ENCODE measurements at regions not wholly inside any gene's neighbourhood (a gene's known extent, or its start where the extent isn't known, plus 50 kb on each side); places are given as distances from the start of the nearest gene placed in this dataset.

GRCh38 chr12:88958153-88958552 lies 377.9 kb upstream of the KITLG start:
- intact Hi-C loops (cut with micrococcal nuclease) = no loop called here

GRCh38 chr12:88957358-88957757 lies 377.1 kb upstream of the KITLG start:
- intact Hi-C loops (cut with micrococcal nuclease) = no loop called here

- intact Hi-C loops (cut with micrococcal nuclease) = no loop called here
These were observed 375.3 kb upstream of the KITLG start for GRCh38 chr12:88955531-88955930.

GRCh38 chr12:88953029-88953586 lies 372.8 kb upstream of the KITLG start:
- intact Hi-C loops (cut with micrococcal nuclease) = no loop called here

- intact Hi-C loops (cut with micrococcal nuclease) = no loop called here
These were observed 372.3 kb upstream of the KITLG start for GRCh38 chr12:88952562-88952942.

- intact Hi-C loops (cut with micrococcal nuclease) = no loop called here
These were observed 371.7 kb upstream of the KITLG start for GRCh38 chr12:88951860-88952561.

- intact Hi-C loops (cut with micrococcal nuclease) = no loop called here
These were observed 370.9 kb upstream of the KITLG start for GRCh38 chr12:88951177-88951576.

GRCh38 chr12:88947486-88948043 lies 367.3 kb upstream of the KITLG start:
- intact Hi-C loops (cut with micrococcal nuclease) = no loop called here

GRCh38 chr12:88946372-88946997 lies 366.2 kb upstream of the KITLG start:
- intact Hi-C loops (cut with micrococcal nuclease) = no loop called here

GRCh38 chr12:88945051-88945732 lies 364.9 kb upstream of the KITLG start:
- intact Hi-C loops (cut with micrococcal nuclease) = no loop called here

- intact Hi-C loops (cut with micrococcal nuclease) = no loop called here
These were observed 364.1 kb upstream of the KITLG start for GRCh38 chr12:88944397-88944796.

GRCh38 chr12:88940854-88941253 lies 360.6 kb upstream of the KITLG start:
- intact Hi-C loops (cut with micrococcal nuclease) = no loop called here

- intact Hi-C loops (cut with micrococcal nuclease) = no loop called here
These were observed 355.6 kb upstream of the KITLG start for GRCh38 chr12:88935856-88936255.

GRCh38 chr12:88934163-88934747 lies 354.0 kb upstream of the KITLG start:
- intact Hi-C loops (cut with micrococcal nuclease) = no loop called here

- intact Hi-C loops (cut with micrococcal nuclease) = no loop called here
These were observed 352.2 kb upstream of the KITLG start for GRCh38 chr12:88932457-88932856.

- intact Hi-C loops (cut with micrococcal nuclease) = no loop called here
These were observed 351.3 kb upstream of the KITLG start for GRCh38 chr12:88931598-88931997.

GRCh38 chr12:88925454-88925853 lies 345.2 kb upstream of the KITLG start:
- intact Hi-C loops (cut with micrococcal nuclease) = no loop called here

GRCh38 chr12:88924162-88924561 lies 343.9 kb upstream of the KITLG start:
- intact Hi-C loops (cut with micrococcal nuclease) = no loop called here

GRCh38 chr12:88923631-88924030 lies 343.4 kb upstream of the KITLG start:
- intact Hi-C loops (cut with micrococcal nuclease) = no loop called here

GRCh38 chr12:88922816-88923215 lies 342.5 kb upstream of the KITLG start:
- intact Hi-C loops (cut with micrococcal nuclease) = no loop called here

- intact Hi-C loops (cut with micrococcal nuclease) = no loop called here
These were observed 341.7 kb upstream of the KITLG start for GRCh38 chr12:88921890-88922532.
